G401 (cell line): ENCODE measurements at regions not wholly inside any gene's neighbourhood (a gene's known extent, or its start where the extent isn't known, plus 50 kb on each side); places are given as distances from the start of the nearest gene placed in this dataset.

Source experiments
- DNase-seq: peaks from one replicate; pipeline ENCODE4 v3.0.0-alpha.2; 2015; ENCODE audit warnings: low spot score
- in situ Hi-C: cut with HindIII; loops from 2 replicates; pipeline ENCODE4 v1.10.0; 2016; ENCODE audit warnings: low sequenced_read_pairs, mixed read lengths

DNA sequence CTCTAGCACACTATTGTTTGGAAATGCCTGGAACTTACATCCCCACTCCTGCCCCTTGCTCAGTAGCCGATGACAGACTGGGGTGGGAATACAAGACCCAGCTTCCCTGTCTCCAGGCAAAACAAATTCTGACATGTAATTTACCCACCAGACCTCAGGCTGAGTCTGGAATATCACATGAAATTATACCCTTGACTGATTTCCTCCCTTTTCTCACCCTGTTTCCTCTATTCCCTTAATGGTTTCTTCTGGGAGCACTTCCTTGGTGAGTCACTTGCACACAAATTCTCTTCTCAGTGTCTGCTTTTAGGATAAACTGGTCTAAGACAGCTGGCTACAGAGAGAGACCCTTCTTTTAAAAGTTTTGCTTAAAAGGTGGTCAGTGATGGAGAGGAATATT is 65.8 kb upstream of the DIPK2B start:
- no peak for DNase-seq
- in situ Hi-C loops, result no loop called here

DNA sequence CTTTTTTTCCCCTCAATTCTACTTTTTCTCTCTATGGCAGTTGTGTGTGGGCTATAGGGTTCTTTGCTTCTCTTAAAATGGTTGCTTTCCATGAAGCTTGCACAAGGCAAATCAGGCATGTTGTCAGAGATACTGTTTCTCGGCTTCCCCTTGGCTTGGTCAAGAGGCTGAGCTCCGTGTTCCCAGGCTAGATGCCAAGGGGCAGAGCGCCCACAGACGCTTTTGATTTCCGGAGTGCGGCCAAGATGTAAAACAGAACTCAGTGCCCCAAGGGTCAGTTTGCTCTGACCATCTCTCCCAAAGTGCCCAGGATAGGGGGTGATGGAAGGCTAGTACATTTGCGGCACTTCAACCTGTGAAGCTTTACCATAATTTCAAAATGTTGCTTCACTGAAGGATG is 64.2 kb upstream of the DIPK2B start:
- in situ Hi-C loops, result no loop called here
- no peak for DNase-seq

DNA sequence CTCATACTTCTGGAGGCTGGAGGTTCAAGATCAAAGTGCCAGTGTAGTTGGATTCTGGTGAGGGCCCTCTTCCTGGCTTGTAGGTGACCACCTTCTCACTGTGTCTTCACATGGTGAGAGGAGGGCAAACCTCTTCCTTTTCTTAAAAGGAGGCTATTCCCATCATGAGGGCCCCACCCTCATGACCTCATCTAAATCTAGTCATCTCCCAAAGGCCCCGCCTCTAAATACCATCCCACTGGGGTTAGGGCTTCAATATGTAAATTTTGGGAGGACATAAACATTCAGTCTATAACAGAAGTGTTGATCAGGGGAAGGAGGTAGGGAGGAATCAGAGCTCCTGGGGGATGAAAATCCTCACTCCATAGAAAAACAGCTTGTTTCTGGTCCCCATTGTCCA is 60.8 kb upstream of the DIPK2B start:
- in situ Hi-C loops, result no loop called here
- DNase-seq, result no peak

DNA sequence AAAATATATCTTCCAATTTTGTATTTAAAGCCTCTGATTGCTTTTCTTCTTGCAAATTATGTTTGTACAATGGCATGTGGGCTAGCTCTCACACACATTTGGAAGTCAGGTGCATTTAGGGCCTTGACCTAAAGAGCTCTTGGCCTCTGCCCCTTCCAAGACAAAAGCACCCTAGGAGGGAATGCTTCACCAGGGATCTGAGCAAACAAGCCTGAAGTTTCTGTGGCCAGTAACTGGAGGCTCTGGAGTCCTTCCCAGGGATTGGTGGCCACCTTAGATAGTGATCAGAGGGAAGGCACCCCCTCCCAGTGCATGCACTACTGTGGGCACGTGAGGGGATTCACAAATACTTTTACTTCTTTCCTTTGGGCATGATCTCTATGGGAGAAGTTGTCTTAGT is 60.3 kb upstream of the DIPK2B start:
- in situ Hi-C loops, result no loop called here
- no peak for DNase-seq

DNA sequence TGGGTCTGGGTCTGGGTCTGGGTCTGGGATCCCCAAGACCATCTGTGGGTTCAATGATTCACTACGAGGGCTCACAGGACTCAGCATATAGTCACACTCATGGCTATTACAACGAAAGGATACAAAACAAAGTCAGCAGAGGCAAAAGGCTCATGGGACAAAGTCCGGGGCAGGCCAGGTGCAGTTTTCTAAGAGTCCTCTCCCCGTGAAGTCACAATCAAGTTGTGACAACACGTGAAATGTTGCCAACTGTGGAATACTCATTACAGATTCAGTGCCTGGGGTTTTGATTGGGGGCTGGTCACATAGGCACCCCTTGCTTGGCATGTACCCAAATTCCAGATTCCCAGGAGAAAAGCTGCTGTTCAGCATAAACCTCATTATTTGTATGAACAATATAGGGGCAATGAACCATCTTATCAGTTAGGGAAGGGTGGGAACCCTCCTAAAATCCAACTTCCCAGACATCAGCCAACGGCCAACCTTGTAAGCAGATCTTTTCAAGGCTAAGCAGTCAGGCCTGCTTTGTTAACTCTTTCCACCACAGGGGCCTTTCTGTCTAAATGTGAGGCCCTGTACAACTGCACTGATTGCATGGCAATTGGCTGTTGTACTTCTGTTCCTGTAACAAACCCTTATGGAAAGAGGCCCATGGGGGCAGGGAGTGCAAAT is 58.2 kb upstream of the DIPK2B start:
- in situ Hi-C loops, result no loop called here
- DNase-seq, result no peak
